Testis (tissue), 2 donors: ENCODE measurements at regions not wholly inside any gene's neighbourhood (a gene's known extent, or its start where the extent isn't known, plus 50 kb on each side); places are given as distances from the start of the nearest gene placed in this dataset.

ENCODE experiments used
- DNase-seq: peaks from one replicate; pipeline ENCODE4 v3.0.0-alpha.2; 2019
- H3K27ac ChIP-seq, 2 donors: fragments of 200-600 bp; sonication (generic); one replicate each; pipeline ENCODE4 v1.5.1; 2019
- H3K27me3 ChIP-seq: fragments of 200-600 bp; sonication (generic); one replicate; pipeline ENCODE4 v1.5.1; 2019
- H3K36me3 ChIP-seq: fragments of 200-600 bp; sonication (generic); one replicate; pipeline ENCODE4 v1.5.1; 2017; ENCODE audit warnings: low read depth; ENCODE audit errors: missing control alignments
- H3K4me1 ChIP-seq: fragments of 200-600 bp; sonication (generic); one replicate; pipeline ENCODE4 v1.5.1; 2019
- H3K4me3 ChIP-seq, 2 donors: fragments of 200-600 bp; sonication (generic); one replicate each; pipeline ENCODE4 v1.5.1; 2017 to 2019
- H3K9me3 ChIP-seq: fragments of 200-600 bp; sonication (generic); one replicate; pipeline ENCODE4 v1.5.1; 2017
- CTCF ChIP-seq, 3 experiments: fragments of 450-650 bp in 2 of 3; fragments of 200-600 bp in 1 of 3; sonication (generic) in 1 of 3; IDR thresholded peaks; one replicate each; pipeline ENCODE4 v1.5.1; 2016 to 2019; ENCODE audit warnings: antibody characterized with exemption in 3 of 3, mild to moderate bottlenecking in 2 of 3, moderate library complexity in 1 of 3
- POLR2A ChIP-seq: fragments of 450-650 bp; IDR thresholded peaks from one replicate; pipeline ENCODE4 v1.6.1; 2017; ENCODE audit warnings: antibody characterized with exemption, mild to moderate bottlenecking, moderate library complexity
- WGBS, 2 donors: methylation state at CpG; one replicate each; pipeline ENCODE4 v1.1.5; 2018; 5-methylcytosine and 5-hydroxymethylcytosine counted together
- intact Hi-C: fragments of 100-400 bp; cut with DNase I; formaldehyde crosslinking; loops from one replicate; pipeline ENCODE4 v1.15.1; 2023; ENCODE audit warnings: low total_unique reads

- Histone ChIP-seq H3K9me3 (no peaks in the 10 kb centered on the region), H3K4me1 (no peaks in the 10 kb centered on the region), H3K27ac (no peak overlapping the region), H3K4me3 (no peak overlapping the region), H3K27me3 (no peaks in the 10 kb centered on the region), H3K36me3 (no peaks in the 10 kb centered on the region)
- intact Hi-C loops = no loop called here
- no peak for TF ChIP-seq POLR2A
- no peak for TF ChIP-seq CTCF (IDR thresholded peaks at IDR 0.05)
- WGBS, 2 donors = 77 to 83% methylated on average over 6 of the region's 6 CpGs
- DNase-seq = no peak
Measured at GRCh38 chr14:24688030-24688658, 54.2 kb upstream of the GZMB start.
